ENCODE measurements at regions not wholly inside any gene's neighbourhood (a gene's known extent, or its start where the extent isn't known, plus 50 kb on each side); places are given as distances from the start of the nearest gene placed in this dataset.

GRCh38 chr11:15336021-15336420 is 221.3 kb downstream of the INSC start:
- TF ChIP-seq CTCF (IDR thresholded peaks at IDR 0.05): no peak
- no peak for TF ChIP-seq POLR2AphosphoS5 (IDR thresholded peaks at IDR 0.05; ENCODE audit: low read depth, low read length)
- no peak for TF ChIP-seq REST (IDR thresholded peaks at IDR 0.05; ENCODE audit: insufficient read depth in 1 of 2, low read depth in 2 of 2, low read length in 1 of 2)
- no peak for TF ChIP-seq TCF7L2 (IDR thresholded peaks at IDR 0.05; ENCODE audit: low read depth, low read length)
- TF ChIP-seq SIN3A (IDR thresholded peaks at IDR 0.05; ENCODE audit: borderline replicate concordance, insufficient read depth, low read depth, low read length): no peak

Measured in Panc1 (cell line).